Coronary artery (tissue), 2 donors: ENCODE measurements at regions not wholly inside any gene's neighbourhood (a gene's known extent, or its start where the extent isn't known, plus 50 kb on each side); places are given as distances from the start of the nearest gene placed in this dataset.

Experiments used
- DNase-seq: peaks from one replicate; pipeline ENCODE4 v3.0.0-alpha.2; 2017; ENCODE audit warnings: low spot score
- H3K27ac ChIP-seq, 2 donors: fragments of 200-600 bp; sonication (generic); one replicate each; pipeline ENCODE4 v1.5.1; 2016 to 2019
- H3K4me3 ChIP-seq: fragments of 200-600 bp; sonication (generic); 2 replicates; pipeline ENCODE4 v1.5.1; 2016; ENCODE audit warnings: mild to moderate bottlenecking, moderate library complexity
- CTCF ChIP-seq: fragments of 200-600 bp; sonication (generic); IDR thresholded peaks from one replicate; pipeline ENCODE4 v1.5.1; 2019; ENCODE audit warnings: antibody characterized with exemption

DNA sequence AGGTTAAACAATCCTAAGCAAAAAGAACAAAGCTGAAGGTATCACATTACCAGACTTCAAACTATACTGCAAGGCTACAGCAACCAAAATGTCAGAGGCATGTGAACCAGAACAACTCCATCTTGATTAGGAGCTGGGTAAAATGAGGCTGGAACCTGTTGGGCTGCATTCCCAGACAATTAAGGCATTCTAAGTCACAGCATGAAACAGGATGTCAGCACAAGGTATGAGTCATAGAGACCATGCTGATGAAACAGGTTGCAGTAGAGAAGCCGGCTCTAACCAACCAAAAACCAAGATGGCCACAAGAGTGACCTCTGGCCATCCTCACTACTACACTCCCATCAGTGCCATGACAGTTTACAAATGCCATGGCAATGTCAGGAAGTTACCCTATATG lies 252.0 kb downstream of the RASEF start:
- TF ChIP-seq CTCF: no peak

DNA sequence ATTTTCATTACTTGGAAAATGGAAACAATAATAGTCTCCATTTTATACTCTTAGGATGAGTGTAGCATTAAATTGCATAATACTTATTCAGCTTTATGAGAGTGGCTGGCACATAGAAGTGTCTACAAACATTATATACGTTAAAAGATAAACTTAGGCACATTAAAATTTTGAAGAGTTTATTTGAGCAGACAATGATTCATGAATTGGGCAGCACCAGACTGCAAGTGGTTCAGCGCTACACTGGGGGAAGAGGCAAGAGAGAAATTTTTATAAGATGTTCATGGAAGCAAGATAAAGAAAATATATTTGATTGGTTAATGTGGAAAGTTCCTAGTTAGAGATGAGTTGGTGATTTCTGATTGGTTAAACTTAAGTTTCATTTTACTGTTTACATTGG lies 243.7 kb downstream of the RASEF start:
- DNase-seq: no peak
- Histone ChIP-seq H3K27ac (no peak overlapping the region), H3K4me3 (no peak overlapping the region)
- no peak for TF ChIP-seq CTCF

More for the DNA sequence above, 252.0 kb downstream of the RASEF start:
- Histone ChIP-seq H3K27ac (no peak overlapping the region), H3K4me3 (no peak overlapping the region)
- no peak for DNase-seq

DNA sequence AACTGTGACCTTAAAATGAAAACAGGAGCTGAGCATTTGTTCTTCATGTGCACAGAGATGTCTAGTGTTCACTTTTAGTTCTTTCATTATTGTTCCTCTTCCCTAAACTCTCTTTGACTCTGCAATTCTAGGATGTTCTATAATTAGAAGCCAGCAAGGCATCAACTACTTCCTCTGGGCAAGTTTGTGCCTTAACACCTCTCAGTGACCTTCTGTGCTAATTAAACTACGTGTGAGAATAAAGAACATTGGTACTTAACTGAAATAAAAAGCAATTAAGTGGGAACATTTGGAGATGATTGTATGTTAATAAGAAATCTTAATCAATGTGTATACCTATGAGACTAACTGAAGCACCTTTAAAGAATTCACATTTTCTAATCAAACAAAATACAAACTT lies 242.8 kb downstream of the RASEF start:
- no peak for TF ChIP-seq CTCF
- H3K4me3 ChIP-seq: no peak overlapping the region
- H3K27ac ChIP-seq: no peak overlapping the region
- DNase-seq: no peak

DNA sequence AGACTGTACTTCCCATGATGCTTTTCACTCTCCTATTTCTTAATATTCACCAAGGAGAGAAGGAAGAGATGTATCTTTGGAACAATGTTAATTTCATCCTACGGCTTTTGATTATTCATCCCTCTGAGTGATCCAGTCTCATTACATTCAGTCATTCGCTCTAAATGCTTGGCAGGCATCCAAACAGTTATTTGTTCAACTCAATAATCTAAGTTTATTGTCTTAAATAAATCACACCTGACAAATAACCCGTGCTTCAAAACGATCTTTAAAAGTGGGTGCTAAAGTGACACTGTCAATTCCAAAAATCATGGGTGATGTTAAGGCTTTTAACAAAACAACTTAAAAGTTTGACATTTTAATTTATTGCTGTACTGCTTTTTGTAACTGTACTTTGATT lies 233.1 kb downstream of the RASEF start:
- no peak for TF ChIP-seq CTCF
- Histone ChIP-seq H3K4me3 (no peak overlapping the region), H3K27ac (no peak overlapping the region)
- no peak for DNase-seq

GRCh38 chr9:82865524-82865923 lies 197.4 kb downstream of the RASEF start:
- TF ChIP-seq CTCF: no peak
- no peak overlapping the region for H3K4me3 ChIP-seq
- no peak overlapping the region for H3K27ac ChIP-seq
- no peak for DNase-seq

DNA sequence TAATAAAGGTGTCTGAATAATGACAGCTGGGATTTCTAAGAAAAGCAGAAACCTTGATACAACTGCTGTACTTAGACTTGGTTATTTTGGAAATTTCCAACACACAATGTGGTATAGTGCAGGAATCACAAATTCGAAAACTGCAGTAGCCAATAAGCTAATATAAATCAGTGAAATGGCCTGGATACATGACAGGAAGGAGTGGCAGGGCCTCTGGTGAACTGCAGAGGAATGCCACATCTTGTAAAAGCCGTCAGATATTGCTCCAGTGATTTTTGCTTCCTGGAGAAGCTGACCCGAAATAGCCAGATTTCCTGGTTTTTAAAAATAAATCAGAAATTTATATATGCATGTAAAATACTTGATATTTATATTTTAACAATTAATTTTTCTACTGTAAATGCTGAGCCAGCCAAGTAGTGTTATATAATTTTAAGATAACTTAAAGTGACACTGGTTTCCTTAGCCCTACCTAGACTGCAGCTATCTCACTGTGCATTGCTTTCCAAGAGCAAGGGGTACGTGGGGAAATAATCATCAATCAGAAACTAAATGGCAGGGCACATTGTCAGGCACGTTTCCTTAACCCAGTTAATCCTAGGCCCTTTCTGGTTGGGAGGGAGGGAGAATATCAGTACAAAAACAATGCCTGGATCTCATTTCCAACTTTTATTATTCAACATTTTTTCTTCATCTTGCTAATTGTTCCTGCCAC lies 182.4 kb downstream of the RASEF start:
- Histone ChIP-seq H3K4me3 (no peak overlapping the region), H3K27ac (no peak overlapping the region)
- TF ChIP-seq CTCF: no peak
- DNase-seq: no peak

- Histone ChIP-seq H3K4me3 (no peak overlapping the region), H3K27ac (no peak overlapping the region)
- no peak for TF ChIP-seq CTCF
- no peak for DNase-seq
Measured at GRCh38 chr9:82882138-82882537, 180.8 kb downstream of the RASEF start.
